K562 (cell line): ENCODE measurements at regions not wholly inside any gene's neighbourhood (a gene's known extent, or its start where the extent isn't known, plus 50 kb on each side); places are given as distances from the start of the nearest gene placed in this dataset.

Experiments
- BRF1 ChIP-seq: IDR thresholded peaks from 3 replicates; pipeline ENCODE4 v1.6.1; 2011; ENCODE audit warnings: borderline replicate concordance, mild to moderate bottlenecking; ENCODE audit not compliant: insufficient read length; ENCODE audit errors: extremely low read depth
- FOXK2 ChIP-seq, 2 experiments: fragments of 450-650 bp; IDR thresholded peaks in 1 of 2; conservative IDR thresholded peaks in 1 of 2; 2 replicates each; pipeline ENCODE4 v1.6.1; 2016; ENCODE audit warnings: low read depth in 2 of 2, mild to moderate bottlenecking in 1 of 2
- GATA2 ChIP-seq: sonication (generic); formaldehyde crosslinking; IDR thresholded peaks from 2 replicates; pipeline ENCODE4 v1.4.0; 2020; ENCODE audit warnings: mild to moderate bottlenecking, missing genetic modification reagents
- GTF2E2 ChIP-seq: fragments of 200-800 bp; sonication (Bioruptor generic); IDR thresholded peaks from 2 replicates; pipeline ENCODE4 v1.6.1; 2016; ENCODE audit warnings: missing genetic modification characterization, missing compliant biosample characterization
- JUND ChIP-seq, 2 experiments: IDR thresholded peaks; 2 replicates in 1 of 2; 3 replicates in 1 of 2; pipeline ENCODE4 v1.6.1; 2011; ENCODE audit warnings: borderline replicate concordance in 2 of 2, low read depth in 2 of 2, low read length in 2 of 2, improper control_type of control experiment in 1 of 2, missing biosample characterization in 1 of 2, missing genetic modification characterization in 1 of 2, missing genetic modification reagents in 1 of 2
- LARP7 ChIP-seq: fragments of 450-650 bp; IDR thresholded peaks from 2 replicates; pipeline ENCODE4 v1.6.1; 2016
- MCM3 ChIP-seq: fragments of 450-650 bp; IDR thresholded peaks from 2 replicates; pipeline ENCODE4 v1.6.1; 2016
- NRF1 ChIP-seq, 2 experiments: fragments of 450-650 bp; IDR thresholded peaks in 1 of 2; conservative IDR thresholded peaks in 1 of 2; 2 replicates each; pipeline ENCODE4 v1.6.1; 2014; ENCODE audit warnings: mild to moderate bottlenecking in 2 of 2
- PRMT5 ChIP-seq: sonication (generic); formaldehyde crosslinking; IDR thresholded peaks from 2 replicates; pipeline ENCODE4 v1.5.0; 2020; ENCODE audit warnings: missing genetic modification reagents
- PTTG1 ChIP-seq: fragments of 450-650 bp; IDR thresholded peaks from 2 replicates; pipeline ENCODE4 v1.6.1; 2016; ENCODE audit warnings: low read depth, mild to moderate bottlenecking, missing genetic modification characterization, missing compliant biosample characterization
- RNF2 ChIP-seq: sonication (generic); IDR thresholded peaks from 2 replicates; pipeline ENCODE4 v1.6.1; 2016
- SUPT5H ChIP-seq: fragments of 450-650 bp; IDR thresholded peaks from 2 replicates; pipeline ENCODE4 v1.6.1; 2016
- TSC22D4 ChIP-seq: fragments of 450-650 bp; IDR thresholded peaks from 2 replicates; pipeline ENCODE4 v1.6.1; 2016; ENCODE audit warnings: missing genetic modification characterization, missing biosample characterization, control low read depth
- XRCC3 ChIP-seq: fragments of 450-650 bp; IDR thresholded peaks from 2 replicates; pipeline ENCODE4 v1.6.1; 2017; ENCODE audit warnings: mild to moderate bottlenecking, moderate library complexity
- ZBED1 ChIP-seq: IDR thresholded peaks from 2 replicates; pipeline ENCODE4 v1.6.1; 2014
- ZBTB17 ChIP-seq: fragments of 450-650 bp; formaldehyde crosslinking; IDR thresholded peaks from 2 replicates; pipeline ENCODE4 v1.4.0; 2020; ENCODE audit warnings: mild to moderate bottlenecking
- ZBTB7A ChIP-seq: IDR thresholded peaks from 2 replicates; pipeline ENCODE4 v1.6.1; 2011; ENCODE audit warnings: low read depth, mild to moderate bottlenecking, low read length, moderate library complexity, borderline replicate concordance; ENCODE audit not compliant: control insufficient read depth
- ZBTB8A ChIP-seq: fragments of 450-650 bp; IDR thresholded peaks from 2 replicates; pipeline ENCODE4 v1.6.1; 2018; ENCODE audit warnings: mild to moderate bottlenecking, moderate library complexity; ENCODE audit not compliant: partially characterized antibody
- ZNF121 ChIP-seq: sonication (generic); formaldehyde crosslinking; conservative IDR thresholded peaks from 2 replicates; pipeline ENCODE4 v1.8.0; 2022; ENCODE audit warnings: missing genetic modification reagents
- ZNF197 ChIP-seq: fragments of 200-800 bp; sonication (Bioruptor generic); IDR thresholded peaks from 2 replicates; pipeline ENCODE4 v1.6.1; 2016; ENCODE audit warnings: low read depth, missing genetic modification characterization, missing compliant biosample characterization
- ZNF57 ChIP-seq: fragments of 450-650 bp; formaldehyde crosslinking; IDR thresholded peaks from 2 replicates; pipeline ENCODE4 v1.4.0; 2020; ENCODE audit warnings: mild to moderate bottlenecking, moderate library complexity
- TF ChIP-seq, protein P1 (sequence below): fragments of 450-650 bp; IDR thresholded peaks from 2 replicates; pipeline ENCODE4 v1.6.1; 2016; ENCODE audit warnings: antibody characterized with exemption
- TF ChIP-seq, protein P2 (sequence below), 2 experiments: IDR thresholded peaks; 2 replicates each; pipeline ENCODE4 v1.6.1; 2011; ENCODE audit warnings: borderline replicate concordance in 1 of 2, control low read depth in 1 of 2, low read depth in 1 of 2, low read length in 1 of 2, mild to moderate bottlenecking in 1 of 2, mixed read lengths in 1 of 2, moderate library complexity in 1 of 2; ENCODE audit not compliant: insufficient read depth in 1 of 2, insufficient read length in 1 of 2, poor library complexity in 1 of 2, severe bottlenecking in 1 of 2; ENCODE audit errors: extremely low read depth in 1 of 2
- TF ChIP-seq, protein P3 (sequence below): sonication (generic); formaldehyde crosslinking; IDR thresholded peaks from 2 replicates; pipeline ENCODE4 v1.8.0; 2022; ENCODE audit warnings: missing genetic modification reagents, mild to moderate bottlenecking, borderline replicate concordance

DNA sequence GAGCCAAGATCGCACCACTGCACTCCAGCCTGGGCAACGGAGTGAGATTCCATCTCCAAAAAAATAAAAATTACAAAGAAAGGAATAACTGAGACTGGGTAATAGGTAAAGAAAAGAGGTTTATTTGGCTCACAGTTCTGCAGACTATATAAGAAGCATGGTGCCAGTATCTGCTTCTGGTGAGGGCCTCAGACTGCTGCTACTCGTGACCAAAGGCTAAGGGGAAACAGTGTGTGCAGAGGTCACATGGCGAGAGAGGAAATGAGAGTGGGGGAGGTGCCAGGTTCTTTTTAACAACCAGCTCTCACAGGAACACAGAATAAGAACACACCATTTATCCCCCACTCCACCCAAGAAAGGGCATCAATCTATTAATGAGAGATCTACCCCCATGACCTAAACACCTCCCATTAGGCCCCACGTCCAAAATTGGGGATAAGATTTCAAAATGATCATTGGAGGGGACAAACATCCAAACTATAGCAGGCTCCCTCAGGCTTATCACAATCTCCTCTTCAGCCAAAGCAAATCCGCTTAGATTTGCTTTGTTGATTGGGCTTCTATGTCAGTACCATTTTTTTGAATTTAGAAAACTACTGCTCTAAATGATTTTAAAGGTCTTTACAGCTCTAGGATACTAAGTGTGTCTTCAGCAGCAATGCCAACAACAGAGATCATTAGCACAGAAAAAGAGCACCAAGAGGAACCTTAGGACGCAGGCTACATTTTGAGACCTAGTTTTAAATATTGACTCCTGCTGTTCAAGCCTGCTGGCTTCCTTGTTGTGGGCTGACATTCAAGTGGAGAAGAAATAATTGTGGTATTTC is 84.2 kb upstream of the TBL1XR1 start (continued):
- TF ChIP-seq ZNF197 (CRISPR knock-in tag) (no peak), PRMT5 (CRISPR knock-in tag) (no peak), RNF2 (peak; percentile 22; the same call in 1 of the 2 replicates), SUPT5H (no peak), ZBTB8A (no peak), ZNF57 (CRISPR knock-in tag) (no peak), TSC22D4 (tag) (no peak), XRCC3 (no peak), JUND (IDR thresholded peaks at IDR 0.05; ENCODE audit: borderline replicate concordance, low read depth, low read length) (no peak), JUND (tag; IDR thresholded peaks at IDR 0.05; ENCODE audit: borderline replicate concordance, low read depth, low read length) (no peak; the same call in 2 of the 3 replicates), PTTG1 (no peak), GATA2 (CRISPR knock-in tag) (no peak), ZBTB17 (CRISPR knock-in tag) (no peak), NRF1 (conservative IDR thresholded peaks at IDR 0.05 in 1 of 2, IDR thresholded peaks at IDR 0.05 in 1 of 2) (no peak), LARP7 (no peak), GTF2E2 (tag) (no peak), MCM3 (no peak), ZBTB7A (no peak), FOXK2 (conservative IDR thresholded peaks at IDR 0.05 in 1 of 2, IDR thresholded peaks at IDR 0.05 in 1 of 2; ENCODE audit: low read depth in 2 of 2) (no peak), ZNF121 (CRISPR knock-in tag) (no peak), BRF1 (no peak), ZBED1 (no peak)
- TF ChIP-seq, protein P1, sequence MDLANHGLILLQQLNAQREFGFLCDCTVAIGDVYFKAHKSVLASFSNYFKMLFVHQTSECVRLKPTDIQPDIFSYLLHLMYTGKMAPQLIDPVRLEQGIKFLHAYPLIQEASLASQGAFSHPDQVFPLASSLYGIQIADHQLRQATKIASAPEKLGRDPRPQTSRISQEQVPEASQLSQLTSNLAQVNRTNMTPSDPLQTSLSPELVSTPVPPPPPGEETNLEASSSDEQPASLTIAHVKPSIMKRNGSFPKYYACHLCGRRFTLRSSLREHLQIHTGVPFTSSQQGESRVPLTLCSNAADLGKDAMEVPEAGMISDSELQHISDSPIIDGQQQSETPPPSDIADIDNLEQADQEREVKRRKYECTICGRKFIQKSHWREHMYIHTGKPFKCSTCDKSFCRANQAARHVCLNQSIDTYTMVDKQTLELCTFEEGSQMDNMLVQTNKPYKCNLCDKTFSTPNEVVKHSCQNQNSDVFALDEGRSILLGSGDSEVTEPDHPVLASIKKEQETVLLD = no peak
- TF ChIP-seq, protein P2, sequence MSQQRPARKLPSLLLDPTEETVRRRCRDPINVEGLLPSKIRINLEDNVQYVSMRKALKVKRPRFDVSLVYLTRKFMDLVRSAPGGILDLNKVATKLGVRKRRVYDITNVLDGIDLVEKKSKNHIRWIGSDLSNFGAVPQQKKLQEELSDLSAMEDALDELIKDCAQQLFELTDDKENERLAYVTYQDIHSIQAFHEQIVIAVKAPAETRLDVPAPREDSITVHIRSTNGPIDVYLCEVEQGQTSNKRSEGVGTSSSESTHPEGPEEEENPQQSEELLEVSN (IDR thresholded peaks at IDR 0.05; ENCODE audit: borderline replicate concordance in 1 of 2, extremely low read depth in 1 of 2, insufficient read depth in 1 of 2, insufficient read length in 1 of 2, low read depth in 1 of 2, low read length in 1 of 2, poor library complexity in 1 of 2, severe bottlenecking in 1 of 2) = peak in 1 of 2 experiments; percentile 9
- TF ChIP-seq, protein P3, sequence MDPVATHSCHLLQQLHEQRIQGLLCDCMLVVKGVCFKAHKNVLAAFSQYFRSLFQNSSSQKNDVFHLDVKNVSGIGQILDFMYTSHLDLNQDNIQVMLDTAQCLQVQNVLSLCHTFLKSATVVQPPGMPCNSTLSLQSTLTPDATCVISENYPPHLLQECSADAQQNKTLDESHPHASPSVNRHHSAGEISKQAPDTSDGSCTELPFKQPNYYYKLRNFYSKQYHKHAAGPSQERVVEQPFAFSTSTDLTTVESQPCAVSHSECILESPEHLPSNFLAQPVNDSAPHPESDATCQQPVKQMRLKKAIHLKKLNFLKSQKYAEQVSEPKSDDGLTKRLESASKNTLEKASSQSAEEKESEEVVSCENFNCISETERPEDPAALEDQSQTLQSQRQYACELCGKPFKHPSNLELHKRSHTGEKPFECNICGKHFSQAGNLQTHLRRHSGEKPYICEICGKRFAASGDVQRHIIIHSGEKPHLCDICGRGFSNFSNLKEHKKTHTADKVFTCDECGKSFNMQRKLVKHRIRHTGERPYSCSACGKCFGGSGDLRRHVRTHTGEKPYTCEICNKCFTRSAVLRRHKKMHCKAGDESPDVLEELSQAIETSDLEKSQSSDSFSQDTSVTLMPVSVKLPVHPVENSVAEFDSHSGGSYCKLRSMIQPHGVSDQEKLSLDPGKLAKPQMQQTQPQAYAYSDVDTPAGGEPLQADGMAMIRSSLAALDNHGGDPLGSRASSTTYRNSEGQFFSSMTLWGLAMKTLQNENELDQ = no peak
